Natural killer cell (primary cell): ENCODE measurements at regions not wholly inside any gene's neighbourhood (a gene's known extent, or its start where the extent isn't known, plus 50 kb on each side); places are given as distances from the start of the nearest gene placed in this dataset.

Experiments
- ATAC-seq, 3 donors: fragments of 150-1000 bp in 2 of 3; fragments of 200-7000 bp in 1 of 3; cut with Tn5 transposase; 1 replicate in 1 of 3; 2 replicates in 2 of 3; pipeline ENCODE4 v1.10.0; 2021; ENCODE audit warnings: mild to moderate bottlenecking in 2 of 3, moderate library complexity in 2 of 3
- DNase-seq, 2 donors: peaks; one replicate each; pipeline versions ENCODE4 v3.0.0 to v3.0.0-alpha.2; 2013 to 2021; ENCODE audit warnings: mixed read lengths in 1 of 2
- H3K27ac ChIP-seq: one replicate; pipeline ENCODE4 v1.5.1; 2013; ENCODE audit warnings: mild to moderate bottlenecking, low read length
- H3K27me3 ChIP-seq: one replicate; pipeline ENCODE4 v1.6.1; 2013; ENCODE audit warnings: low read length; ENCODE audit not compliant: control insufficient read depth, insufficient read depth
- H3K36me3 ChIP-seq: one replicate; pipeline ENCODE4 v1.6.1; 2013; ENCODE audit warnings: low read length; ENCODE audit not compliant: control insufficient read depth, insufficient read depth
- H3K4me1 ChIP-seq: one replicate; pipeline ENCODE4 v1.6.1; 2013; ENCODE audit warnings: low read length; ENCODE audit not compliant: control insufficient read depth, insufficient read depth
- H3K4me3 ChIP-seq: one replicate; pipeline ENCODE4 v1.5.1; 2013; ENCODE audit warnings: low read length
- H3K9me3 ChIP-seq: one replicate; pipeline ENCODE4 v1.6.1; 2013; ENCODE audit warnings: low read length; ENCODE audit not compliant: control insufficient read depth, insufficient read depth
- H3K27ac Mint-ChIP-seq, 2 donors: one replicate each; pipeline ENCODE4 v1.8.0; 2022; ENCODE audit warnings: mild to moderate bottlenecking in 2 of 2, mixed read lengths in 2 of 2, moderate library complexity in 1 of 2
- H3K27me3 Mint-ChIP-seq, 2 donors: one replicate each; pipeline ENCODE4 v1.8.0; 2022; ENCODE audit warnings: low read depth in 2 of 2, mixed read lengths in 2 of 2
- H3K36me3 Mint-ChIP-seq: one replicate; pipeline ENCODE4 v1.8.0; 2022; ENCODE audit warnings: mixed read lengths
- H3K4me1 Mint-ChIP-seq, 2 donors: one replicate each; pipeline ENCODE4 v1.8.0; 2022; ENCODE audit warnings: mixed read lengths in 2 of 2
- H3K4me3 Mint-ChIP-seq: one replicate; pipeline ENCODE4 v1.8.0; 2022; ENCODE audit warnings: mild to moderate bottlenecking, moderate library complexity, mixed read lengths
- H3K9me3 Mint-ChIP-seq, 2 donors: one replicate each; pipeline ENCODE4 v1.8.0; 2022; ENCODE audit warnings: mixed read lengths in 2 of 2
- CTCF ChIP-seq: fragments of 200-600 bp; IDR thresholded peaks from one replicate; pipeline ENCODE4 v1.8.0; 2022; ENCODE audit warnings: antibody characterized with exemption
- WGBS: methylation state at CpG from one replicate; pipeline ENCODE4 v1.1.7; 2013; ENCODE audit warnings: missing lambda C conversion rate; ENCODE audit not compliant: insufficient coverage; 5-methylcytosine and 5-hydroxymethylcytosine counted together
- intact Hi-C: fragments of 100-400 bp; cut with micrococcal nuclease; formaldehyde crosslinking; loops from one replicate; pipeline ENCODE4 v1.14.2; 2022

- Histone ChIP-seq H3K27me3 (no peaks in the 10 kb centered on the region), H3K27ac (no peak overlapping the region), H3K4me3 (no peak overlapping the region), H3K4me1 (no peaks in the 10 kb centered on the region), H3K36me3 (no peaks in the 10 kb centered on the region), H3K9me3 (no peaks in the 10 kb centered on the region)
- WGBS = 90% methylated on average over 17 of the region's 18 CpGs
- Mint-ChIP-seq H3K4me1 (peaks cover 0 to 12% of the 10 kb centered on the region in 2 donors), H3K36me3 (no peaks in the 10 kb centered on the region), H3K9me3 (no peaks in the 10 kb centered on the region), H3K27ac (no peak overlapping the region), H3K27me3 (peaks cover 0 to 6% of the 10 kb centered on the region in 2 donors), H3K4me3 (no peak overlapping the region)
- ATAC-seq (no peak), DNase-seq (no peak)
- no peak for TF ChIP-seq CTCF
- intact Hi-C loops = no loop called here
These were observed 117.4 kb upstream of the SLC45A1 start for GRCh38 chr1:8200317-8201115.

- H3K9me3 ChIP-seq = no peaks in the 10 kb centered on the region
- no peaks in the 10 kb centered on the region for H3K36me3 Mint-ChIP-seq
- H3K9me3 Mint-ChIP-seq = no peaks in the 10 kb centered on the region
- no peak overlapping the region for H3K27ac ChIP-seq
- no peaks in the 10 kb centered on the region for H3K27me3 ChIP-seq
- DNase-seq (no peak), ATAC-seq (no peak)
- 88% methylated on average over 6 of the region's 6 CpGs for WGBS
- intact Hi-C loops = no loop called here
- no peak overlapping the region for H3K4me3 Mint-ChIP-seq
- no peaks in the 10 kb centered on the region for H3K36me3 ChIP-seq
- H3K27ac Mint-ChIP-seq = no peak overlapping the region
- H3K4me3 ChIP-seq = no peak overlapping the region
- no peak for TF ChIP-seq CTCF
- H3K27me3 Mint-ChIP-seq = peaks cover 0 to 6% of the 10 kb centered on the region in 2 donors
- no peaks in the 10 kb centered on the region for H3K4me1 ChIP-seq
- peaks cover 0 to 17% of the 10 kb centered on the region in 2 donors for H3K4me1 Mint-ChIP-seq
These were observed 119.4 kb upstream of the SLC45A1 start for GRCh38 chr1:8198522-8198921.

GRCh38 chr1:8197493-8198282, 120.2 kb upstream of the SLC45A1 start:
- H3K4me1 Mint-ChIP-seq = peaks cover 0 to 17% of the 10 kb centered on the region in 2 donors
- WGBS = 65% methylated on average over 18 of the region's 20 CpGs
- Histone ChIP-seq H3K27ac (no peak overlapping the region), H3K36me3 (no peaks in the 10 kb centered on the region), H3K4me3 (no peak overlapping the region), H3K27me3 (no peaks in the 10 kb centered on the region), H3K4me1 (no peaks in the 10 kb centered on the region), H3K9me3 (no peaks in the 10 kb centered on the region)
- ATAC-seq = no peak
- H3K4me3 Mint-ChIP-seq = no peak overlapping the region
- no peaks in the 10 kb centered on the region for H3K9me3 Mint-ChIP-seq
- TF ChIP-seq CTCF = no peak
- intact Hi-C loops = no loop called here
- no peak for DNase-seq
- peaks cover 0 to 6% of the 10 kb centered on the region in 2 donors for H3K27me3 Mint-ChIP-seq
- no peak overlapping the region for H3K27ac Mint-ChIP-seq
- H3K36me3 Mint-ChIP-seq = no peaks in the 10 kb centered on the region
